ENCODE measurements at regions not wholly inside any gene's neighbourhood (a gene's known extent, or its start where the extent isn't known, plus 50 kb on each side); places are given as distances from the start of the nearest gene placed in this dataset.

DNA sequence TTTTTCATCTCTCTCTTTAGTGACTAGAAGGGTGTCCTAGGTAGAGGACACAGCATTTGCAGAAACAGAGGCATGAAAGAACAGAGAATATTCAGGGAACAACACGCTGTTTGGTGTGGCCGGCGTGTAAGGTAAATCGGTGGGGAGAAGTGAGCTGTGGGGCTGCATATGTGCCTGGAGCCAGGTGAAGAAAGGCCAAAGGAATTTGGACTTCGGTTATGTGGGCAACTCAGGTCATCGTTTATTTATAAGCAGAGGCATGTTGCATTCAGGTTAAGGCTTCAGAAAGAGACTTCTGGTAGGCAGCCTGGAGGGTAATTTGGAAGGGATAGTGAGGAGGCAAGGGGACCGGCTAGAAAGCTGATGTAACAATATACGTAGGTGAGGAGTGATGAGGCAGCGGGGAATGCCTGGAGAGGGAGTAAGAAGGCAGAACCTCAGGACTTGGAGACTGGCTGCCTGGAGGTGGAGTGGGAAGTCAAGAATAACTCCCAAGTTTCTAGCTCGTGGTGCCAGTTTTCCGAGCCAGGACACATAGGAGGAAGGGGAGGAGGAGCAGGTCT, 64.1 kb upstream of the ACOT11 start:
- DNase-seq (ENCODE audit: low spot score in 2 of 2): no peak
- 57 to 72% methylated on average over 11 of the region's 11 CpGs for WGBS, 2 donors
- intact Hi-C loops (cut with DNase I; ENCODE audit: low total_unique reads): no loop called here
- H3K4me3 ChIP-seq (ENCODE audit: low read depth, poor library complexity, severe bottlenecking): no peak overlapping the region
- TF ChIP-seq, protein P1, sequence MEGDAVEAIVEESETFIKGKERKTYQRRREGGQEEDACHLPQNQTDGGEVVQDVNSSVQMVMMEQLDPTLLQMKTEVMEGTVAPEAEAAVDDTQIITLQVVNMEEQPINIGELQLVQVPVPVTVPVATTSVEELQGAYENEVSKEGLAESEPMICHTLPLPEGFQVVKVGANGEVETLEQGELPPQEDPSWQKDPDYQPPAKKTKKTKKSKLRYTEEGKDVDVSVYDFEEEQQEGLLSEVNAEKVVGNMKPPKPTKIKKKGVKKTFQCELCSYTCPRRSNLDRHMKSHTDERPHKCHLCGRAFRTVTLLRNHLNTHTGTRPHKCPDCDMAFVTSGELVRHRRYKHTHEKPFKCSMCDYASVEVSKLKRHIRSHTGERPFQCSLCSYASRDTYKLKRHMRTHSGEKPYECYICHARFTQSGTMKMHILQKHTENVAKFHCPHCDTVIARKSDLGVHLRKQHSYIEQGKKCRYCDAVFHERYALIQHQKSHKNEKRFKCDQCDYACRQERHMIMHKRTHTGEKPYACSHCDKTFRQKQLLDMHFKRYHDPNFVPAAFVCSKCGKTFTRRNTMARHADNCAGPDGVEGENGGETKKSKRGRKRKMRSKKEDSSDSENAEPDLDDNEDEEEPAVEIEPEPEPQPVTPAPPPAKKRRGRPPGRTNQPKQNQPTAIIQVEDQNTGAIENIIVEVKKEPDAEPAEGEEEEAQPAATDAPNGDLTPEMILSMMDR (IDR thresholded peaks at IDR 0.05): no peak

DNA sequence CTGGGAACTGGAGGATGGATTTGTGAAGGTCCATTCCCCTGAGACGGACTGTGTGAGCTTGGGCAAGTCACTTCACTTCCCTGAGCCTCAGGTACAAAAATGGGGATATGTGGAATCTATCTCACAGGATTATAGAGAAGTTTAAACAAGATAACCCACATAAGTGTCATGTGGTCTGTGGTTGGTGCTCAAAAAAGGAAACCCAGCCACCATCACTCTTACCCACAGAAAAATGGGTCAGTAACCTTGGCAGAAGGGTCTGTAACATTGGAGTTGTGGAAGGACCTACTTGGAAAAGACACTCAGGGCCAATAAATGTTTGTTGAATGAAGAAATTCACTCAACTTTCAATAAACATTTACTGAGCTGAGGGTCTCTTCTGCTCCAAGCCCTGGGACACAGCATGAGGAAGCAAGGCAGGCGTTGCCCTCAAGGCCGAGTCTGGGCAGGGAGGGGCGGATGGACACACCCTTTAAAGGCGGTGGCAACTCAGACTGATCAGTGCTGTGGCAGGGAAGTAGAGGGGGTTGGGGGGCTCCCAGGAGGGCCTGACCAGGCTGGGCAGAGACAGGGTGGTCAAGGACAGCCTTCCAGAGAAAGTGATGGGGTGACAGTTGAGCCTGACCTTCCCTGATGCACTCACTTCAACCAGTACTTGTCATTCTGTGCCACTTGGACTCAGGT, 66.7 kb upstream of the ACOT11 start:
- no peak for DNase-seq (ENCODE audit: low spot score in 2 of 2)
- H3K4me3 ChIP-seq (ENCODE audit: low read depth, poor library complexity, severe bottlenecking): no peak overlapping the region
- TF ChIP-seq, protein P1 (IDR thresholded peaks at IDR 0.05): no peak
- no peak for TF ChIP-seq POLR2A (IDR thresholded peaks at IDR 0.05)
- intact Hi-C loops (cut with DNase I; ENCODE audit: low total_unique reads): no loop called here
- 61 to 63% methylated on average over 5 of the region's 5 CpGs for WGBS, 2 donors

DNA sequence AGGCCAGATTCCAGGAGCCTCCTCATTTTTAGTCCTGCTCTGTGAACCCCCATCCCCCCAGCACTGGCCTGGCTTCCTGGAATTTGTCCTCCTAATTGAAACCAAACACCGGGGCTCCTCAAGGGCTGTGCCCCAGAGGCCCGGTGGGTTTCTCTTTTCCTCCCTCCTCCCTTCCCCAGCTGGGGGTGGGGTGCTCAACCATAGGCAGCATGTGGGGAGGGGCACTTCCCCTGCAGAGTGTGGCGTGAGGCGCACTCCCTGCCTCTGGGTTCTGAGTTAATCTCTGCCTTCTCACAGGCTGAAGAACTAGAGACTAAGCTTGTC, 67.5 kb upstream of the ACOT11 start:
- DNase-seq (ENCODE audit: low spot score in 2 of 2): no peak
- intact Hi-C loops (cut with DNase I; ENCODE audit: low total_unique reads): no loop called here
- TF ChIP-seq, protein P1 (IDR thresholded peaks at IDR 0.05): no peak
- 28 to 32% methylated on average over 4 of the region's 4 CpGs for WGBS, 2 donors
- no peak overlapping the region for H3K4me3 ChIP-seq (ENCODE audit: low read depth, poor library complexity, severe bottlenecking)

DNA sequence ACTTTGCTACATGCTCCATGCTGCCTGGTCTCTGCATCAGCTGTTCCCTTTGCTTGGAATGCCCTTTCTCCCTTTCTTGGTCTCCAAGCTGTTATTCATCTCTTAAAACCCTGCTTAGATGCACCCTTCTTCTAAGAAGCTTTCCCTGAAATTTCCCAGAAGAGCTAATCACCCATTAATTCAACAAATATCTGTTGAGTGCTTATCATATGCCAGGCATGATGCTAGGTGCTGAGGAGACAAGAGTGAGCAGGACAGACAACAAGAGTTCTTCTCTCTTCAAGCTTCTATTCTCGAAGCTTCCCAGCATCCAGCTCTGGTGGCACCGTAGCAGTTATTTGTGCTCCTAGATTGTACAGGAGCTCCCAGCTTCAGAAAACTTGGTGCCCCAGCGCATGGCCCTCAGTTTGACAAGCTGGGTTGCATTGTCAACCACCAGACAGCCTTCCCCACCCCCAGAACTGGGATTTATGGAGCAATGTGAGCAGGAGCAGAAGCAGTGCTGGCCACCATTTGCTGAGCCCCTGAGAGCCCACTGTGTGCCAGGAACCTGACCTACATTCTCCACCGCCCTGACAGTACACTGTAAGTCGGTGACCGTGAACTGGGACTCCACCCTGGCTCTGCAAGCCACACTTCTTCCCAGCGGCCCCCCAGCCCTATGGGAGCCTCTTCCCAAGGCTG, 68.0 kb upstream of the ACOT11 start:
- WGBS, 2 donors: 79% methylated on average over 7 of the region's 7 CpGs
- DNase-seq (ENCODE audit: low spot score in 2 of 2): no peak
- no peak overlapping the region for H3K4me3 ChIP-seq (ENCODE audit: low read depth, poor library complexity, severe bottlenecking)
- intact Hi-C loops (cut with DNase I; ENCODE audit: low total_unique reads): no loop called here
- no peak for TF ChIP-seq POLR2A (IDR thresholded peaks at IDR 0.05)
- TF ChIP-seq, protein P1 (IDR thresholded peaks at IDR 0.05): no peak

DNA sequence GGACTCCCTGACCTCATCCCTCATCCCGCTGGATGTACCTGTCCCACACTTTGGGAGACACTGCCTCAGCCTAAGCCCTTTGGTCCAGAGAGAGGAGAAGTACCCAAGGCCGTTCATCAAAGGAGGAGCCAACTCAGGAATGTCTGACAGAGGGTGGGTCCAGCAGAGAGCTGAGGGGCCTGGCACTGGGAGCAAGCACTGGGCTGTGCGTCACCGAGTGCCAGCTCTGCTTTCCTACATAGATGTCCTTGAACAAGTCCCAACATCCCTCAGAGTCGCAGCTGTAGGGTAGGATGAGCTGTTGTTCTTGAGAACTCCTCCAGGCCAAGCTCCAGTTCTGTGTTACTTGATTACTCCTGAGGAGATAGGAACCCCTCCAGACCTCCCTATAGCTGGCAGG, 68.8 kb upstream of the ACOT11 start:
- no peak for DNase-seq (ENCODE audit: low spot score in 2 of 2)
- 69 to 70% methylated on average over 5 of the region's 5 CpGs for WGBS, 2 donors
- intact Hi-C loops (cut with DNase I; ENCODE audit: low total_unique reads): no loop called here
- no peak overlapping the region for H3K4me3 ChIP-seq (ENCODE audit: low read depth, poor library complexity, severe bottlenecking)
- TF ChIP-seq POLR2A (IDR thresholded peaks at IDR 0.05): no peak
- TF ChIP-seq, protein P1 (IDR thresholded peaks at IDR 0.05): no peak

Measured in lower leg skin (tissue), 4 donors.